ENCODE measurements at regions not wholly inside any gene's neighbourhood (a gene's known extent, or its start where the extent isn't known, plus 50 kb on each side); places are given as distances from the start of the nearest gene placed in this dataset.

DNA sequence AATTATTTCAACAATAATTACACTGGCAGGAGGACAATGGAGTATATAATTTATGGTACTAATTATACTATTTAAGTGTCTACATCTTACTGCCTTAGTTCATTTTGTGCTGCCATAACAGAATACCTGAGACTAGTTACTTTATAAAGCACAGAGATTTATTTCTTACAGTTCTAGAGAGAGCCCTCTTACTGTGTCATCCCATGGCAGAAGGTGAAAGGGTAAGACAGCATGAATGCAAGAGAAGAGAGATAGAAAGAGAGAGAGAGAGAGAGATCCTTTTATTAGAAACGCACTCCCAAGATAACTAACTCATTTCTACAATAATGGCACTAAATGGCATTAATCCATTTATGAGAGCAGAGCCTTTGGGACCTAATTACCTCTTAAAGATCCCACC is 314.7 kb downstream of the EPM2A start:
- Histone ChIP-seq H3K9me3 (ENCODE audit: control insufficient read depth, insufficient read depth, low read length) (no peaks in the 10 kb centered on the region), H4K20me1 (ENCODE audit: control insufficient read depth, insufficient read depth, low read depth, low read length) (no peaks in the 10 kb centered on the region), H3K4me3 (ENCODE audit: low read length) (no peak overlapping the region), H3F3A (ENCODE audit: control insufficient read depth, insufficient read depth) (no peaks in the 10 kb centered on the region), H3K4me1 (ENCODE audit: control insufficient read depth, low read length) (no peaks in the 10 kb centered on the region), H3K9me2 (replicated peaks; ENCODE audit: control insufficient read depth, low read length) (no peaks in the 10 kb centered on the region), H3K27me3 (ENCODE audit: control insufficient read depth, low read length) (no peaks in the 10 kb centered on the region), H3K79me2 (ENCODE audit: control insufficient read depth, low read length) (no peaks in the 10 kb centered on the region), H3K36me3 (ENCODE audit: control insufficient read depth, low read length) (no peaks in the 10 kb centered on the region), H3K27ac (ENCODE audit: low read depth, low read length) (no peak overlapping the region), H3K4me2 (ENCODE audit: low read length) (no peak overlapping the region)
- TF ChIP-seq EZH2phosphoT487 (IDR thresholded peaks at IDR 0.05; ENCODE audit: borderline replicate concordance, low read length), result no peak
- TF ChIP-seq, protein P1, sequence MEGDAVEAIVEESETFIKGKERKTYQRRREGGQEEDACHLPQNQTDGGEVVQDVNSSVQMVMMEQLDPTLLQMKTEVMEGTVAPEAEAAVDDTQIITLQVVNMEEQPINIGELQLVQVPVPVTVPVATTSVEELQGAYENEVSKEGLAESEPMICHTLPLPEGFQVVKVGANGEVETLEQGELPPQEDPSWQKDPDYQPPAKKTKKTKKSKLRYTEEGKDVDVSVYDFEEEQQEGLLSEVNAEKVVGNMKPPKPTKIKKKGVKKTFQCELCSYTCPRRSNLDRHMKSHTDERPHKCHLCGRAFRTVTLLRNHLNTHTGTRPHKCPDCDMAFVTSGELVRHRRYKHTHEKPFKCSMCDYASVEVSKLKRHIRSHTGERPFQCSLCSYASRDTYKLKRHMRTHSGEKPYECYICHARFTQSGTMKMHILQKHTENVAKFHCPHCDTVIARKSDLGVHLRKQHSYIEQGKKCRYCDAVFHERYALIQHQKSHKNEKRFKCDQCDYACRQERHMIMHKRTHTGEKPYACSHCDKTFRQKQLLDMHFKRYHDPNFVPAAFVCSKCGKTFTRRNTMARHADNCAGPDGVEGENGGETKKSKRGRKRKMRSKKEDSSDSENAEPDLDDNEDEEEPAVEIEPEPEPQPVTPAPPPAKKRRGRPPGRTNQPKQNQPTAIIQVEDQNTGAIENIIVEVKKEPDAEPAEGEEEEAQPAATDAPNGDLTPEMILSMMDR (IDR thresholded peaks at IDR 0.05; ENCODE audit: low read depth, low read length, poor library complexity, severe bottlenecking), result no peak

DNA sequence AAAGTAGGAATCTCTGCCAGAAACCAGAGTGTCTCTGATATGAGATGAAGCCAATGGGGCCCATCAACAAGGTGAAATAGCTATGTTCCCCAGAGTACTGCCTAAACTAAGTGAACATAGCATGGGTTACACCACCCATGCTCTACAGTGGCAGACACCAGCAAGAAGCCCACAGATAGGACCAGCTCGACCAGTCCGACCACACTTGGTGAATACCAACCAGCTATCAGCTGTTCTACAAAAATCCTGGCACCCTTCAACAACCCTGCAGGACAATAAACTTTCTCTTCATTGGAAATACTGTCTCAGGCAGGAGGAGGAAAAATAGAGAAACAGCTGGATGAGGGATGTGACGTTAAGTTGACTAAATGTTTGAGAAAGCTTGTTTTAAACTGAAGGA is 311.4 kb downstream of the EPM2A start:
- TF ChIP-seq, protein P1 (IDR thresholded peaks at IDR 0.05; ENCODE audit: low read depth, low read length, poor library complexity, severe bottlenecking), result no peak
- no peak for TF ChIP-seq EZH2phosphoT487 (IDR thresholded peaks at IDR 0.05; ENCODE audit: borderline replicate concordance, low read length)
- no peaks in the 10 kb centered on the region for H3K9me2 ChIP-seq (replicated peaks; ENCODE audit: control insufficient read depth, low read length)
- H3K4me3 ChIP-seq (ENCODE audit: low read length), result no peak overlapping the region
- H3K79me2 ChIP-seq (ENCODE audit: control insufficient read depth, low read length), result no peaks in the 10 kb centered on the region
- H4K20me1 ChIP-seq (ENCODE audit: control insufficient read depth, insufficient read depth, low read depth, low read length), result no peaks in the 10 kb centered on the region
- H3K4me1 ChIP-seq (ENCODE audit: control insufficient read depth, low read length), result no peaks in the 10 kb centered on the region
- H3K27me3 ChIP-seq (ENCODE audit: control insufficient read depth, low read length), result no peaks in the 10 kb centered on the region
- no peak overlapping the region for H3K27ac ChIP-seq (ENCODE audit: low read depth, low read length)
- H3K36me3 ChIP-seq (ENCODE audit: control insufficient read depth, low read length), result no peaks in the 10 kb centered on the region
- no peak overlapping the region for H3K4me2 ChIP-seq (ENCODE audit: low read length)
- no peaks in the 10 kb centered on the region for H3K9me3 ChIP-seq (ENCODE audit: control insufficient read depth, insufficient read depth, low read length)
- H3F3A ChIP-seq (ENCODE audit: control insufficient read depth, insufficient read depth), result no peaks in the 10 kb centered on the region

DNA sequence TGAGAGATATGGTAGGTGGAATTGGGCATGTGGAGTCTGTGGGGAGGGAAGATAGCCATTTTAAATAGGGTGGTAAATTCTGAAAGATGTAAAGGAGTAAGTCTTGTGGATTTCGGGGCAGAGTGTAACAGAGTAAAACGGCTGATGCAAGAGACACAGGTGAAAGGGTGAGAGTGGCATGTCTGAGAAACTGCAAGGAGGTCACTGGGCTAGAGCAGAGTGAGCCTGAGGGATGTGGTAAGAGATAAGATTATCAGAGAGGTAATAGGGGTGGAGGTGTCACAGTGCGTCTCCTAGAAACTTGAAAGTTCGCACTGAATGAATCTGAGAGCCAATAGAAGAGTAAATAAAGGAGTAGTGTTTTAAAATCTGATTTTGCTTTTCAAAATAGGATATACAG is 308.1 kb downstream of the EPM2A start:
- no peaks in the 10 kb centered on the region for H3K27me3 ChIP-seq (ENCODE audit: control insufficient read depth, low read length)
- H3K9me3 ChIP-seq (ENCODE audit: control insufficient read depth, insufficient read depth, low read length), result no peaks in the 10 kb centered on the region
- H4K20me1 ChIP-seq (ENCODE audit: control insufficient read depth, insufficient read depth, low read depth, low read length), result no peaks in the 10 kb centered on the region
- no peaks in the 10 kb centered on the region for H3F3A ChIP-seq (ENCODE audit: control insufficient read depth, insufficient read depth)
- H3K4me1 ChIP-seq (ENCODE audit: control insufficient read depth, low read length), result no peaks in the 10 kb centered on the region
- H3K36me3 ChIP-seq (ENCODE audit: control insufficient read depth, low read length), result no peaks in the 10 kb centered on the region
- H3K27ac ChIP-seq (ENCODE audit: low read depth, low read length), result no peak overlapping the region
- no peaks in the 10 kb centered on the region for H3K9me2 ChIP-seq (replicated peaks; ENCODE audit: control insufficient read depth, low read length)
- TF ChIP-seq, protein P1 (IDR thresholded peaks at IDR 0.05; ENCODE audit: low read depth, low read length, poor library complexity, severe bottlenecking), result no peak
- TF ChIP-seq EZH2phosphoT487 (IDR thresholded peaks at IDR 0.05; ENCODE audit: borderline replicate concordance, low read length), result no peak
- no peak overlapping the region for H3K4me2 ChIP-seq (ENCODE audit: low read length)
- H3K79me2 ChIP-seq (ENCODE audit: control insufficient read depth, low read length), result no peaks in the 10 kb centered on the region
- H3K4me3 ChIP-seq (ENCODE audit: low read length), result no peak overlapping the region

DNA sequence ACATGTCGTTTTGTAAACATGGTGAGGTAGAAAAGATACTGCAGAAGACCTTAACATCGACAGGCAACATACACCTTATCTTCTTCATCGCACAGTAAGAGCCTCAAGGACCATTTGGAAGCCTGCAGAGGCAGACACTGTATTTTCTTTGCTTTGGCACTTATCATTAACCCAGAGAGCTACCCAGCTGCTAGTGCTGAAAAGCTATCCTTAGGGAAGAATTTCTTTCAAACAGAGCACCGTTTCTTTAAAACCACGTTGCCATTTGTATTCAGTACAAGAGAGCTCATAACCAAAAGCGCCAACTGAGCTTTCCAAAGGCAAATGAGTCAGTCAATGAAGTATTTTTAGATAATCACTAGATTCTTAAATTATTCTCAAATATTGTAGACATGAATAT is 306.6 kb downstream of the EPM2A start:
- no peaks in the 10 kb centered on the region for H3K36me3 ChIP-seq (ENCODE audit: control insufficient read depth, low read length)
- H3K9me3 ChIP-seq (ENCODE audit: control insufficient read depth, insufficient read depth, low read length), result no peaks in the 10 kb centered on the region
- no peak overlapping the region for H3K4me2 ChIP-seq (ENCODE audit: low read length)
- H3K79me2 ChIP-seq (ENCODE audit: control insufficient read depth, low read length), result no peaks in the 10 kb centered on the region
- no peaks in the 10 kb centered on the region for H4K20me1 ChIP-seq (ENCODE audit: control insufficient read depth, insufficient read depth, low read depth, low read length)
- no peaks in the 10 kb centered on the region for H3K9me2 ChIP-seq (replicated peaks; ENCODE audit: control insufficient read depth, low read length)
- no peak overlapping the region for H3K27ac ChIP-seq (ENCODE audit: low read depth, low read length)
- no peaks in the 10 kb centered on the region for H3F3A ChIP-seq (ENCODE audit: control insufficient read depth, insufficient read depth)
- TF ChIP-seq, protein P1 (IDR thresholded peaks at IDR 0.05; ENCODE audit: low read depth, low read length, poor library complexity, severe bottlenecking), result no peak
- TF ChIP-seq EZH2phosphoT487 (IDR thresholded peaks at IDR 0.05; ENCODE audit: borderline replicate concordance, low read length), result no peak
- no peaks in the 10 kb centered on the region for H3K4me1 ChIP-seq (ENCODE audit: control insufficient read depth, low read length)
- no peaks in the 10 kb centered on the region for H3K27me3 ChIP-seq (ENCODE audit: control insufficient read depth, low read length)
- H3K4me3 ChIP-seq (ENCODE audit: low read length), result no peak overlapping the region
